NCI-H2227 treated with DMSO at 0.1 percent for 48 hours (cell line): ENCODE measurements at regions not wholly inside any gene's neighbourhood (a gene's known extent, or its start where the extent isn't known, plus 50 kb on each side); places are given as distances from the start of the nearest gene placed in this dataset.

ENCODE experiments used
- DNase-seq: peaks from one replicate; lab custom pipeline; 2025; lab: John Stamatoyannopoulos, UW

DNA sequence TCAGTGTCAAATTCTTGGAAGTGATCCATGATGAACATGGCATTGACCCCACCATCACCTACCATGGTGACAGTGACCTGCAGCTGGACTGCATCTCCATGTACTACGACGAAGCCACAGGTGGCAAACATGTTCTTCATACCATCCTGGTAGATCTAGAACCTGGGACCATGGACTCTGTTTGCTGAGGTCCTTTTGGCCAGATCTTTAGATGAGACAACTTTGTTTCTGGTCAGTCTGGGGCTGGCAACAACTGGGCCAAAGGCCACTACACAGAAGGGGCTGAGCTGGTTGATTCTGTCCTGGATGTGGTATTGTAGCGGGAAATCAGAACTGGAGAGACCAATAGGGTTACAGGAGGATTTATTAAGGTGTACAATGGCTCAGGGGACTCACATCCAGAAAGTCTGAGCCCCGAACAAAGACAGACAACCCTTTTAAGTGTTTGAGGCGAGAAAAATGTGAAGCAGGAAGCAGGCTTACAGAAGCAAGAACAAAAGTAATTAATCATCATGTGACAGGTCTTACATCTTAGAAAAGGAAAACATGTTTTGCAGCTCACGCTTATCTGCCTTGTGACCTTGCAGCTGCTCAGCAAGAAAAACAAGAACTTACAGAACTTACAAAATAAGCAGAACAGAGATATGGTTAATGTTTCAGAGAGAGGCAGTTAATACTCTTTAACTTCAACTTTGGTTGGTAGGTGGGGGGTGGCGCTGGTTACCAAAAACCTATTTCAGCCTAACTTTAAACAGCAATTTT lies 58.8 kb upstream of the MOCS1 start:
- DNase-seq = no peak
